DOHH2 (cell line): ENCODE measurements at regions not wholly inside any gene's neighbourhood (a gene's known extent, or its start where the extent isn't known, plus 50 kb on each side); places are given as distances from the start of the nearest gene placed in this dataset.

Source experiments
- CTCF ChIP-seq: fragments of 200-600 bp; sonication (generic); IDR thresholded peaks from one replicate; pipeline ENCODE4 v1.5.1; 2014; ENCODE audit warnings: antibody characterized with exemption, mild to moderate bottlenecking, low read depth, low read length; ENCODE audit not compliant: poor library complexity, severe bottlenecking
- EZH2phosphoT487 ChIP-seq: fragments of 200-600 bp; sonication (generic); IDR thresholded peaks from 2 replicates; pipeline ENCODE4 v1.6.1; 2017; ENCODE audit warnings: borderline replicate concordance, mild to moderate bottlenecking, antibody characterized with exemption, low read length, moderate library complexity, mixed read lengths

- TF ChIP-seq CTCF (no peak), EZH2phosphoT487 (no peak)
Observed at GRCh38 chr10:109467551-109467950, 455.8 kb downstream of the XPNPEP1 start.
